ENCODE measurements at regions not wholly inside any gene's neighbourhood (a gene's known extent, or its start where the extent isn't known, plus 50 kb on each side); places are given as distances from the start of the nearest gene placed in this dataset.

DNA sequence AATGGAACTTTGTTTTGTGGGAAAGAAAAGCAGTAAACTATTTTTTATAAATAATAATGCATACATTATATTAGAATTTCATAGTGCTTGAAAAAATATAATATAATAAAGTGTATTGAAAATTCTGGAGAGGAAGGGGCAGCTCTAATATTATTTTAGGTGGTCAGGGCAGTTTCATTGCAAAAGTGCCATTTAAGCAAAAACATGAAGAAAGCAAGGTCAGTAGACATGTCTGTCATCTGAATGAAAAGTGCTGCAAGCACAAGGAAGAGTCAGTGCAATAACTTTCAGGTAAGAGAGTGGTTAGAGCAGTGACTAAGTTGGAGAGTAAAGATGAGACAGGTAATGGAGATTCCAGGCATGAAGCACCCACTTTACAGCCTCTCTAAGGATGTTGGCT, 435.6 kb upstream of the REG3G start:
- H3K4me1 ChIP-seq (ENCODE audit: control insufficient read depth, insufficient read depth, low read length), result peaks cover 6% of the 10 kb centered on the region

DNA sequence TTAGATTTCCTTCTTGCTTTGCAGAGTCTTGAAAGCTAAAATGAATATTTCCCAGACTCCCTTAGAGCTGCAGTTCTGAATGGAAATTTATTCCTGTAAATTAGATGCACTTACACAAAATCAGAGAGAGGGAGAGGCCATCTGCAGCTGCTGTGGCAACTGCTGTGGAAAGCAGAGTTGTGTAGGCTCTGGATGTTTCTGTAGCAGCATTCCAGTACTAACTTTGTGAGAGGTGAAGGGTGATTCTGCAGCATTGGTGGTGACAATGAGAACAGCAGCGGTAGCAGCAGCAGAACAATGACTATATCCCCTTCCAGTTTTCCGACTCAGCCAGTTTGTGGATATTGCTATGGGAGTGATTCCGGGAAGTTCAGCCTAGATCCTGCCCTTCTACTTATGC, 433.0 kb upstream of the REG3G start:
- no peaks in the 10 kb centered on the region for H3K27me3 ChIP-seq (ENCODE audit: control insufficient read depth, insufficient read depth, low read length, poor library complexity, severe bottlenecking)
- no peaks in the 10 kb centered on the region for H3K4me1 ChIP-seq (ENCODE audit: control insufficient read depth, insufficient read depth, low read length)
- no peaks in the 10 kb centered on the region for H3K9me3 ChIP-seq (ENCODE audit: control insufficient read depth, low read length)
- no peak overlapping the region for H3K27ac ChIP-seq (ENCODE audit: insufficient read depth, low read depth, low read length, poor library complexity, severe bottlenecking)
- H3K4me3 ChIP-seq (ENCODE audit: insufficient read depth, low read depth, low read length), result no peak overlapping the region
- H3K36me3 ChIP-seq (ENCODE audit: control insufficient read depth, insufficient read depth, low read length), result no peaks in the 10 kb centered on the region
- WGBS, 2 experiments, result 75 to 77% methylated on average over 2 of the region's 3 CpGs

More for the DNA sequence above, 435.6 kb upstream of the REG3G start:
- Histone ChIP-seq H3K27ac (ENCODE audit: insufficient read depth, low read depth, low read length, poor library complexity, severe bottlenecking) (no peak overlapping the region), H3K36me3 (ENCODE audit: control insufficient read depth, insufficient read depth, low read length) (no peaks in the 10 kb centered on the region), H3K4me3 (ENCODE audit: insufficient read depth, low read depth, low read length) (no peak overlapping the region), H3K27me3 (ENCODE audit: control insufficient read depth, insufficient read depth, low read length, poor library complexity, severe bottlenecking) (no peaks in the 10 kb centered on the region), H3K9me3 (ENCODE audit: control insufficient read depth, low read length) (no peaks in the 10 kb centered on the region)

DNA sequence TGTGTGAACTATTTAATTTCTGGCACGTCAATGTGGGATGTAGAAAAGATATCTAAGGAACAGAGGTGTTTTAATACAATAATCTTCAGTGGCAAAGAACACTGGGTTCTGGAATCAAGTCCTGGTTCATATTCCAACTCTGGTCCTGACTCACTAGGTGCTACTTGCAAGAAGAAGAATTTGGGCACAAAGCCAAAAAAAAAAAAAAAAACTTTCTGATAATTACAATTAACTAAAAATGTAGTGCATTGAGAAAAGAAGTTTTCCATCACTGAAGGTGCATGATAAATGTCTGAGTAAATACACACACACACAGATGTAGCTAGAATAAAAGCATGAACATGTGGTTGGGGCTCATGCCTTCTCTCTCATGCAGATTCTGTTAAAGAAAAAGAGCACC, 424.4 kb upstream of the REG3G start:
- 97 to 100% methylated on average over 1 of the region's 1 CpG for WGBS, 2 experiments

DNA sequence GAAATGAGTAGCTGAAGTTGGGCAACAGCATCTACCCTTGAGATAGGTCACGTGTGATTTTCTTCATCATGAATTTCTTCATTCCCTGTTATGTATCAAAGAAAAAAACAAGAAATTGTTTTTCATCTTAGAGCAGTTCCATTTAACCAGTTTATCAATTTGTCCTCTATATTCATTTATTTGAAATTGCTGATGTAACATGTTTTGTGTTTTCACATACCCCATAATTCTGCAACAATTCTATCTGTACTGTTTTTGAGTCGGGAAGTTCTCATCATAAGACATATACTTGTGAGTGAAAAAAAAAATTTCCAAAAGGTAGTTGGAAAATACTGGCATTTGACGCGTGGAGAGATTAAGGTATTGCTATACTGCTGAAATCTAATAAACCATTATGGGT, 422.6 kb upstream of the REG3G start:
- no peak overlapping the region for H3K27ac ChIP-seq (ENCODE audit: insufficient read depth, low read depth, low read length, poor library complexity, severe bottlenecking)
- no peaks in the 10 kb centered on the region for H3K4me1 ChIP-seq (ENCODE audit: control insufficient read depth, insufficient read depth, low read length)
- no peak overlapping the region for H3K4me3 ChIP-seq (ENCODE audit: insufficient read depth, low read depth, low read length)
- 94 to 100% methylated on average over 4 of the region's 4 CpGs for WGBS, 2 experiments
- H3K9me3 ChIP-seq (ENCODE audit: control insufficient read depth, low read length), result no peaks in the 10 kb centered on the region
- H3K27me3 ChIP-seq (ENCODE audit: control insufficient read depth, insufficient read depth, low read length, poor library complexity, severe bottlenecking), result no peaks in the 10 kb centered on the region
- no peaks in the 10 kb centered on the region for H3K36me3 ChIP-seq (ENCODE audit: control insufficient read depth, insufficient read depth, low read length)

More for the DNA sequence above, 424.4 kb upstream of the REG3G start:
- Histone ChIP-seq H3K9me3 (ENCODE audit: control insufficient read depth, low read length) (no peaks in the 10 kb centered on the region), H3K27ac (ENCODE audit: insufficient read depth, low read depth, low read length, poor library complexity, severe bottlenecking) (no peak overlapping the region), H3K27me3 (ENCODE audit: control insufficient read depth, insufficient read depth, low read length, poor library complexity, severe bottlenecking) (no peaks in the 10 kb centered on the region), H3K4me1 (ENCODE audit: control insufficient read depth, insufficient read depth, low read length) (no peaks in the 10 kb centered on the region), H3K36me3 (ENCODE audit: control insufficient read depth, insufficient read depth, low read length) (no peaks in the 10 kb centered on the region), H3K4me3 (ENCODE audit: insufficient read depth, low read depth, low read length) (no peak overlapping the region)

DNA sequence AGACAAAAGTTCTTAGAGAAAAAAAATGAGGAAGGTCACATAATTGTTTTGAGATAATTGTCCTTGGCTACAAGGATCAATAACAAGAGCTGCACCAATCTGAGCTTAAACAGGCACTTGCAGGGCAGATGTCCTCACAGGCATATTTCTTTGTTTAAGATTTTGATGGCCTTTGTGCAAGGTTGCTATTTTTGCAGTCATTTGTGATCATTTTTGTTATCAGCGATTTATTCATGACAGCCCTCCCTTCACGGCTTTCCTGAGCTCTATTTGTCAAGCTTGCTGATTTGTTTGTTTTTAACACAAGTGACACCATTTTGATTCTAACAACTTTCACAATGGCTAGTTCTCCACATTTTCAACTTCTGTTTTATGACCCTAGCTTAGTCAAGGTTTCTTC, 418.6 kb upstream of the REG3G start:
- H3K27me3 ChIP-seq (ENCODE audit: control insufficient read depth, insufficient read depth, low read length, poor library complexity, severe bottlenecking), result no peaks in the 10 kb centered on the region
- no peak overlapping the region for H3K27ac ChIP-seq (ENCODE audit: insufficient read depth, low read depth, low read length, poor library complexity, severe bottlenecking)
- 49 to 55% methylated on average over 2 of the region's 2 CpGs for WGBS, 2 experiments
- H3K4me1 ChIP-seq (ENCODE audit: control insufficient read depth, insufficient read depth, low read length), result no peaks in the 10 kb centered on the region
- no peaks in the 10 kb centered on the region for H3K36me3 ChIP-seq (ENCODE audit: control insufficient read depth, insufficient read depth, low read length)
- no peak overlapping the region for H3K4me3 ChIP-seq (ENCODE audit: insufficient read depth, low read depth, low read length)
- no peaks in the 10 kb centered on the region for H3K9me3 ChIP-seq (ENCODE audit: control insufficient read depth, low read length)

DNA sequence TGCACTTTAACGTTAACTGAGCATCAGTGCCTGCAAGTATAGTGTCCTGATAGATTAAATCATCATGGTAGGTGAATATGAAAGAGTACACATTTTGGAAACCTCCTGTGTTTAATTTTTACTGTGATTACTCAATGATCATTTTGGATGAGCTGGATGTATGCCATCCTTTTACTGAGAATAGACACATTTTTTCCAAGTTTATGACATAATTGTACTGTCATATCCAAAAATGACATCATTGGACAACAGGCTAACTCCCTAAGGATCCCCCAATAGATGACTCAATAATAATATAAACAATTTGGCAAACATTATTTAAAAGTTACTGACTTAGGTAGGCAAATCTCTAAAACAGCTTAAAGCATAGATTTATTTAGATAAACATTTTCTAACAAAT, 410.8 kb upstream of the REG3G start:
- 100% methylated on average over 1 of the region's 1 CpG for WGBS, 2 experiments

DNA sequence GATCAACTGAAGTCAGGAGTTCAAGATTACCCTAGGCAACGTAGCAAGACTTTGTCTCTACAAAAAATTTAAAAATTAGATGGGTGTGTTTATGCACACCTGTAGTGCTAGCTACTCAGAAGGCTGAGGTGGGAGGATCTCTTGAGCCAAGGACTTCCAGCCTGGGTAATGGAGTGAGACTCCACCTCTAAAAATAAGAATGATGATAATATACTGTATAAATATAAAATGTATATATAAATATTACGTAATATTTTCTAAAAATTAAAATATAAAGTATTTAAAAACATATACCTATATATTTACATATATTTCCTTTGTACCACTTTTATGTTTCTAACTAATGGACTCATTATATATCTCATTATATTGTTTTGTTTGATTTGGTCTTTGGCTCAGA, 409.5 kb upstream of the REG3G start:
- no peaks in the 10 kb centered on the region for H3K9me3 ChIP-seq (ENCODE audit: control insufficient read depth, low read length)
- H3K4me1 ChIP-seq (ENCODE audit: control insufficient read depth, insufficient read depth, low read length), result no peaks in the 10 kb centered on the region
- no peaks in the 10 kb centered on the region for H3K27me3 ChIP-seq (ENCODE audit: control insufficient read depth, insufficient read depth, low read length, poor library complexity, severe bottlenecking)
- no peaks in the 10 kb centered on the region for H3K36me3 ChIP-seq (ENCODE audit: control insufficient read depth, insufficient read depth, low read length)
- WGBS, 2 experiments, result 93 to 100% methylated on average over 1 of the region's 2 CpGs
- H3K27ac ChIP-seq (ENCODE audit: insufficient read depth, low read depth, low read length, poor library complexity, severe bottlenecking), result no peak overlapping the region
- H3K4me3 ChIP-seq (ENCODE audit: insufficient read depth, low read depth, low read length), result no peak overlapping the region

More for the DNA sequence above, 410.8 kb upstream of the REG3G start:
- Histone ChIP-seq H3K27me3 (ENCODE audit: control insufficient read depth, insufficient read depth, low read length, poor library complexity, severe bottlenecking) (no peaks in the 10 kb centered on the region), H3K4me3 (ENCODE audit: insufficient read depth, low read depth, low read length) (no peak overlapping the region), H3K27ac (ENCODE audit: insufficient read depth, low read depth, low read length, poor library complexity, severe bottlenecking) (no peak overlapping the region), H3K9me3 (ENCODE audit: control insufficient read depth, low read length) (no peaks in the 10 kb centered on the region), H3K4me1 (ENCODE audit: control insufficient read depth, insufficient read depth, low read length) (no peaks in the 10 kb centered on the region), H3K36me3 (ENCODE audit: control insufficient read depth, insufficient read depth, low read length) (no peaks in the 10 kb centered on the region)

DNA sequence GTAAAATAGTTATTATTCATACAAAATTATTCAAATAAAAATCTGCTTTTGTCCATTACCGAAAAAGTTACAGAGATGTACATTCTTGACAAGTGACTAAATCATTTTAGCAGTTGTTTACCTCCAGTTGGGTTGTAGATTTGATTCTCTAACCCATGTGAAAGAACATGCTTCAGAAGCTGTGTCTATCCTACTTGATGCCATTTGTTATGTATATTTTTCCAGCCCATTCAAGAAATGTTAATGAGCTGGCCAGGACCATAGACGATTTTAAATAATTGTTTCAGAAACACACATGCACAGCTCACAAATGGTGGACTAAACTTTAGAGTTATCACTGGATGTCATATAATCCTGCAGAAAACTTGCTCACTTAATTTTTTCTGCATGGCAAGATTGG, 391.1 kb upstream of the REG3G start:
- H3K4me1 ChIP-seq (ENCODE audit: control insufficient read depth, insufficient read depth, low read length), result no peaks in the 10 kb centered on the region
- no peak overlapping the region for H3K4me3 ChIP-seq (ENCODE audit: insufficient read depth, low read depth, low read length)
- H3K9me3 ChIP-seq (ENCODE audit: control insufficient read depth, low read length), result no peaks in the 10 kb centered on the region
- 80 to 84% methylated on average over 1 to 2 of the region's 2 CpGs for WGBS, 2 experiments
- H3K27ac ChIP-seq (ENCODE audit: insufficient read depth, low read depth, low read length, poor library complexity, severe bottlenecking), result no peak overlapping the region
- no peaks in the 10 kb centered on the region for H3K36me3 ChIP-seq (ENCODE audit: control insufficient read depth, insufficient read depth, low read length)
- no peaks in the 10 kb centered on the region for H3K27me3 ChIP-seq (ENCODE audit: control insufficient read depth, insufficient read depth, low read length, poor library complexity, severe bottlenecking)

DNA sequence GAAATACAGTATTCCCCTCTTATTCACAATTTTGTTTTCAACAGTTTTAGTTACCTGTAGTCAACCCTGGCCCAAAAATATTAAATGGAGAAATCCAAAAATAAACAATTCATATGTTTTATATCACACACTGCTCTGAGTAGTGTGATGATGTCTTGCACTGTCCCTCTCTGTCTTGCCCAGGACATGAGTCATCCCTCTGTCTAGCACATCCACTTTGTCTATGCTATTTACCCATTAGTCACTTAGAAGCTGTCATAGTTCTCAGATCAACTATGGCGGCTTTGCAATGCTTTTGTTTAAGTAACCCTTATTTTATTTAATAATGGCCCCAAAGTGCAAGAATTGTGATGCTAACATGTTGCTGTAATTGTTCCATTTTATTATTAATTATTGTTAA, 380.6 kb upstream of the REG3G start:
- Histone ChIP-seq H3K27me3 (ENCODE audit: control insufficient read depth, insufficient read depth, low read length, poor library complexity, severe bottlenecking) (no peaks in the 10 kb centered on the region), H3K4me3 (ENCODE audit: insufficient read depth, low read depth, low read length) (no peak overlapping the region), H3K27ac (ENCODE audit: insufficient read depth, low read depth, low read length, poor library complexity, severe bottlenecking) (no peak overlapping the region), H3K4me1 (ENCODE audit: control insufficient read depth, insufficient read depth, low read length) (no peaks in the 10 kb centered on the region), H3K36me3 (ENCODE audit: control insufficient read depth, insufficient read depth, low read length) (no peaks in the 10 kb centered on the region), H3K9me3 (ENCODE audit: control insufficient read depth, low read length) (no peaks in the 10 kb centered on the region)
- WGBS, 2 experiments, result 100% methylated on average over 1 of the region's 1 CpG

DNA sequence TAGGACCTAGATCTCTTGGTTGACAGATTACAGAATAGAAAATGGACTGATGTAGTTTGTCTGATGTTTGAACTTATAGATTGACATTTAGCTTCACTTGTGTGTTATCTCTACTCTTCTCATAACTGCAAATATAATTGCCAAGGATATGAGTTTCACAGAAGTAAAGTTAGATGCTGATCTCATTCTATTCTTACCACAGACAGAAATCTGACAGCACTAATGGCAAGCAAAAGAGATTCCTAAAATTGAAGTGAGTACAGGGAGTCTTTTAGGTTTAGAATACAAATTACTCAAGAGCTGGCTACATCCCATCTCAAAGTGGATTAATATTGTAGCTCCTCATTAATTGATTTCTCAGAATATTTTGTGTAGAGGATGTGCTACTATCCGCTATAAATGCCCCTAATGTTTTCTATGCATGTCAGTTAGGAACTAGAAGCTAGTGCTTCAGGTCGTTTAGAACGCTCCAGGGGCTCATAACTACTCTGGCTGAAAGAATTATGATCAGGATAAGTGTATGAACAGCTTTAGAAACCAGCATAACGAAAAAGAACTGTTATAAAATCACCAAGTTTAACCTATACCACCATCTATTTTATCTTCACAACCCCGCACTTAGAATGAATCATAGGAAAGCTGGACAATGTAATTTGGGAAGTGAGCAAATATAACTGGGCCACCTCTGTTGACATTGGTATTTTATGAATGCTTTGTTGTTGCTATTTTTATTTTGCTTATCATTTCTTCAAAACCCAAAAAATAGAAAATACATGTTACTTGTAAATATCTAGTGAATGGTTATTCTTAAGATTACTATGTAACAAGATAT, 378.8 kb upstream of the REG3G start:
- no peaks in the 10 kb centered on the region for H3K27me3 ChIP-seq (ENCODE audit: control insufficient read depth, insufficient read depth, low read length, poor library complexity, severe bottlenecking)
- H3K36me3 ChIP-seq (ENCODE audit: control insufficient read depth, insufficient read depth, low read length), result no peaks in the 10 kb centered on the region
- no peak overlapping the region for H3K4me3 ChIP-seq (ENCODE audit: insufficient read depth, low read depth, low read length)
- no peak overlapping the region for H3K27ac ChIP-seq (ENCODE audit: insufficient read depth, low read depth, low read length, poor library complexity, severe bottlenecking)
- WGBS, 2 experiments, result 91 to 96% methylated on average over 3 to 5 of the region's 5 CpGs
- no peaks in the 10 kb centered on the region for H3K9me3 ChIP-seq (ENCODE audit: control insufficient read depth, low read length)
- no peaks in the 10 kb centered on the region for H3K4me1 ChIP-seq (ENCODE audit: control insufficient read depth, insufficient read depth, low read length)
